ENCODE measurements at regions not wholly inside any gene's neighbourhood (a gene's known extent, or its start where the extent isn't known, plus 50 kb on each side); places are given as distances from the start of the nearest gene placed in this dataset.

DNA sequence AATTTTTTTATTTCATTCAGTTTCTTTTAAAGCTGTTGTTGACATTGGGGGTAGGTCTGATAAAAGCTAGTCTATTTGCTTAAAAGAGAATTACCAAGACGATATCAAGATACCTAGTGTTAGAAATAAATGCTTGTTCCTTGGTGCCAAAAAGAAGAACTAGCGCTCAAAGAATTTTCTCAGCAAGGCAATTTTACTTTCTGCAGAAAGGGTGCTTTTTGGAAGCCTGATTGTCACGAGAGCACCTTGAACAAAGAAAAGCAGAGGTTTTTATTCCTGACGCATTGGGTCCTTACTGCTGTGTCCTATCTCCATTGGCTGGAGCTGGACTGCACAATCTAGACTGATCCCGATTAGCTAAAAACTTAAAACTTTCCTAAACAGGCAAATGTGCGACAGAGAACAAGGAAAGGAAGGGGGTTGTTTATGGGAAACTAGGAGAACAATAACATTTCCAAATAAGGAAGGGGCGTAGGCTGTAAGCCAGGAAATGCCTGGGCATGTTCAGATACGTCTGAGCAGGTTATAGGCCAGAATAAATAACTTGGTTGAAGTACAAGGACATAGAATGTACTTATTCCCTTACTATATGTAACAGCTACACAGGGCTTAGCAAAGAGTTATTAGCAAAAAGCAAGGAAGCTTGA lies 50.3 kb upstream of the STPG2 start:
- TF ChIP-seq, protein P1, sequence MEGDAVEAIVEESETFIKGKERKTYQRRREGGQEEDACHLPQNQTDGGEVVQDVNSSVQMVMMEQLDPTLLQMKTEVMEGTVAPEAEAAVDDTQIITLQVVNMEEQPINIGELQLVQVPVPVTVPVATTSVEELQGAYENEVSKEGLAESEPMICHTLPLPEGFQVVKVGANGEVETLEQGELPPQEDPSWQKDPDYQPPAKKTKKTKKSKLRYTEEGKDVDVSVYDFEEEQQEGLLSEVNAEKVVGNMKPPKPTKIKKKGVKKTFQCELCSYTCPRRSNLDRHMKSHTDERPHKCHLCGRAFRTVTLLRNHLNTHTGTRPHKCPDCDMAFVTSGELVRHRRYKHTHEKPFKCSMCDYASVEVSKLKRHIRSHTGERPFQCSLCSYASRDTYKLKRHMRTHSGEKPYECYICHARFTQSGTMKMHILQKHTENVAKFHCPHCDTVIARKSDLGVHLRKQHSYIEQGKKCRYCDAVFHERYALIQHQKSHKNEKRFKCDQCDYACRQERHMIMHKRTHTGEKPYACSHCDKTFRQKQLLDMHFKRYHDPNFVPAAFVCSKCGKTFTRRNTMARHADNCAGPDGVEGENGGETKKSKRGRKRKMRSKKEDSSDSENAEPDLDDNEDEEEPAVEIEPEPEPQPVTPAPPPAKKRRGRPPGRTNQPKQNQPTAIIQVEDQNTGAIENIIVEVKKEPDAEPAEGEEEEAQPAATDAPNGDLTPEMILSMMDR (IDR thresholded peaks at IDR 0.05), result no peak
- no peak for TF ChIP-seq POLR2A (IDR thresholded peaks at IDR 0.05)
